ENCODE measurements at regions not wholly inside any gene's neighbourhood (a gene's known extent, or its start where the extent isn't known, plus 50 kb on each side); places are given as distances from the start of the nearest gene placed in this dataset.

- H3K9me3 ChIP-seq (ENCODE audit: severe bottlenecking) = no peaks in the 10 kb centered on the region
- no peaks in the 10 kb centered on the region for H3K4me1 ChIP-seq (ENCODE audit: insufficient read depth, poor library complexity, severe bottlenecking)
- H3K4me3 ChIP-seq (ENCODE audit: severe bottlenecking) = no peak overlapping the region
- H3K27ac ChIP-seq (ENCODE audit: poor library complexity, severe bottlenecking) = no peak overlapping the region
- no peak for ATAC-seq (ENCODE audit: low read depth)
- DNase-seq (ENCODE audit: low spot score) = no peak
- H3K36me3 ChIP-seq (ENCODE audit: low read depth) = no peaks in the 10 kb centered on the region
- no peaks in the 10 kb centered on the region for H3K27me3 ChIP-seq (ENCODE audit: insufficient read depth, poor library complexity, severe bottlenecking)
- TF ChIP-seq CTCF (IDR thresholded peaks at IDR 0.05; ENCODE audit: poor library complexity, severe bottlenecking) = no peak
Observed at GRCh38 chr7:47659664-47660462, 78.0 kb upstream of the TNS3 start.

GRCh38 chr7:47658886-47659635, 77.2 kb upstream of the TNS3 start:
- no peaks in the 10 kb centered on the region for H3K36me3 ChIP-seq (ENCODE audit: low read depth)
- H3K4me1 ChIP-seq (ENCODE audit: insufficient read depth, poor library complexity, severe bottlenecking) = no peaks in the 10 kb centered on the region
- H3K9me3 ChIP-seq (ENCODE audit: severe bottlenecking) = no peaks in the 10 kb centered on the region
- no peak overlapping the region for H3K27ac ChIP-seq (ENCODE audit: poor library complexity, severe bottlenecking)
- ATAC-seq (ENCODE audit: low read depth) = no peak
- no peaks in the 10 kb centered on the region for H3K27me3 ChIP-seq (ENCODE audit: insufficient read depth, poor library complexity, severe bottlenecking)
- no peak for DNase-seq (ENCODE audit: low spot score)
- no peak overlapping the region for H3K4me3 ChIP-seq (ENCODE audit: severe bottlenecking)
- no peak for TF ChIP-seq CTCF (IDR thresholded peaks at IDR 0.05; ENCODE audit: poor library complexity, severe bottlenecking)

- no peaks in the 10 kb centered on the region for H3K27me3 ChIP-seq (ENCODE audit: insufficient read depth, poor library complexity, severe bottlenecking)
- ATAC-seq (ENCODE audit: low read depth) (no peak), DNase-seq (ENCODE audit: low spot score) (no peak)
- H3K27ac ChIP-seq (ENCODE audit: poor library complexity, severe bottlenecking) = no peak overlapping the region
- TF ChIP-seq CTCF (IDR thresholded peaks at IDR 0.05; ENCODE audit: poor library complexity, severe bottlenecking) = no peak
- no peaks in the 10 kb centered on the region for H3K36me3 ChIP-seq (ENCODE audit: low read depth)
- no peak overlapping the region for H3K4me3 ChIP-seq (ENCODE audit: severe bottlenecking)
- peaks cover 7% of the 10 kb centered on the region for H3K4me1 ChIP-seq (ENCODE audit: insufficient read depth, poor library complexity, severe bottlenecking)
- H3K9me3 ChIP-seq (ENCODE audit: severe bottlenecking) = peaks cover 2% of the 10 kb centered on the region
Observed at GRCh38 chr7:47657126-47657525, 75.2 kb upstream of the TNS3 start.

- H3K9me3 ChIP-seq (ENCODE audit: severe bottlenecking) = peaks cover 2% of the 10 kb centered on the region
- peaks cover 18% of the 10 kb centered on the region for H3K4me1 ChIP-seq (ENCODE audit: insufficient read depth, poor library complexity, severe bottlenecking)
- DNase-seq (ENCODE audit: low spot score) = no peak
- H3K36me3 ChIP-seq (ENCODE audit: low read depth) = no peaks in the 10 kb centered on the region
- H3K27ac ChIP-seq (ENCODE audit: poor library complexity, severe bottlenecking) = no peak overlapping the region
- no peak overlapping the region for H3K4me3 ChIP-seq (ENCODE audit: severe bottlenecking)
- no peak for ATAC-seq (ENCODE audit: low read depth)
- H3K27me3 ChIP-seq (ENCODE audit: insufficient read depth, poor library complexity, severe bottlenecking) = no peaks in the 10 kb centered on the region
- TF ChIP-seq CTCF (IDR thresholded peaks at IDR 0.05; ENCODE audit: poor library complexity, severe bottlenecking) = no peak
Observed at GRCh38 chr7:47654672-47655298, 72.9 kb upstream of the TNS3 start.

Data from RWPE2 (cell line).